ENCODE measurements at regions not wholly inside any gene's neighbourhood (a gene's known extent, or its start where the extent isn't known, plus 50 kb on each side); places are given as distances from the start of the nearest gene placed in this dataset.

DNA sequence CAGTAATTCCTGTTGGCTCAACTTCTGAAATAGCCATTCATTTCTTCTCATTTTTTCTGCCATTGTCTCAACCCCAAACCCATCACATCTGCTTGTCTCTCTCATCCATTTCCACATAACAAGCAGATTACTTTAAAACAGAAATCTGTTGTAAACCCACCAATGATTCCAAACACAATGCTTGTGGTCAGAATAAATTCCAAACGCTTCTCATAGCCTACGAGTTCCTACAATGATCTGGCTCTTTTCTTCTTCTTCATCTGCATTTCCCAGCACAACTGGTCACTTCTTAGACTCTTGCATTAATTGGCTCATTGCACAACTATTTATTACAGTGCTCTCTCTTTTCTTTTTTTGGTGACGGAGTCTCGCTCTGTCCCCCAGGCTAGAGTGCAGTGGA lies 364.1 kb downstream of the GATA3 start:
- no peak for DNase-seq (ENCODE audit: low read depth in 2 of 2)

- DNase-seq (ENCODE audit: low read depth in 2 of 2), result no peak
These were observed 365.7 kb downstream of the GATA3 start for GRCh38 chr10:8420182-8420581.

GRCh38 chr10:8424555-8425211 lies 370.2 kb downstream of the GATA3 start:
- no peak for DNase-seq (ENCODE audit: low read depth in 2 of 2)

DNA sequence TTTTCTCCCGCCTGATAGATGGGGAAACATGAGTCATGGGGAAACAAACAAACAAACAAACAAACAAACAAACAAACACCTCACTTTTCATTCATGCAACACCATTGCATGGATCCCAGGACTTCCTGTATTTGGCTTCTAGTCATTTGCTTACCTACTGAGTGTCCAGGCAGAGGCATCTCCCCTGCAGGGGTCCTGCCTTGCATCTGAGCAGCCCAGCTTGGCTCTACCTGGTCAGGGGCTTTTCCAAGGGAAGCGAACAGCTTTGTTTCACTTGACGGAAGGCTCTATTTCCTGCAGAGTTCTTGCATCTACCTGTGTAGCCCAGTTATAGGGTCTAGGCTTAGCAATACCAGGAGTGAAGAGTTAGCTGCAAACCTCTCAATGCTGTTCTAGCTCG lies 374.2 kb downstream of the GATA3 start:
- no peak for DNase-seq (ENCODE audit: low read depth in 2 of 2)

DNA sequence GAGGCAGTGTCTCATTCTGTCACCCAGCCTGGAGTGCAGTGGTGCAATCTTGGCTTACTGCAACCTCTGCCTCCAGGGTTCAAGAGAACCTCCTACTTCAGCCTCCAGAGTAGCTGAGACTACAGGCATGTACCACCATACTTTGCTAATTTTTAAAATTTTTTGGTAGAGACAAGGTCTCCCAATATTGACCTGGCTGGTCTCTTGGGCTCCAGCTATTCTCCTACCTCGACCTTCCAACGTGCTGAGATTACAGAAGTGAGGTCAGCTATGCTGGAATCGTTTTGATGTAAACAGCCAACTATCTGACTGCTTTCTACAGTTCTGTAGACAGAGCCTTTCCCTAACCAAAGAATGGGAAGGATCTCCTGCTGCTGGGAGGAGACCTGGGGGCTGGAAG lies 375.8 kb downstream of the GATA3 start:
- DNase-seq (ENCODE audit: low read depth in 2 of 2), result no peak

DNA sequence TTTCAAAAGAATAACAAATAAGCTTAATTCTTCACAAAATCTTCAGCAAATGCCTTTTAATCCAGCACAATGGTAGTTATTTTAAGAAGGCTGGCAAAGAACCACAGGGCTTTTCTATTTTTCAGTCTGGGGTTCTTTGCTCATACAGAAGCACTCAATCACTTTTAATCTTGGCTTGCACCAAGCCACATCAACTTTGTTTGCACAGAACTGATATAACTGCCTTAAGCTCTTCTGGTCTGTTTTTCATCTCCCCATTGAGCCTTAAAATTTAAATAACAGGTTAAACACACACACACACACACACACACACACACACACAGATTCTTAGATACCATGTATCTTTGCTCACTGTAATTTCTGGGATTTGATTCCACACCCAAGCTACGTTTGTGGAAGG lies 377.0 kb downstream of the GATA3 start:
- DNase-seq (ENCODE audit: low read depth in 2 of 2), result no peak

DNA sequence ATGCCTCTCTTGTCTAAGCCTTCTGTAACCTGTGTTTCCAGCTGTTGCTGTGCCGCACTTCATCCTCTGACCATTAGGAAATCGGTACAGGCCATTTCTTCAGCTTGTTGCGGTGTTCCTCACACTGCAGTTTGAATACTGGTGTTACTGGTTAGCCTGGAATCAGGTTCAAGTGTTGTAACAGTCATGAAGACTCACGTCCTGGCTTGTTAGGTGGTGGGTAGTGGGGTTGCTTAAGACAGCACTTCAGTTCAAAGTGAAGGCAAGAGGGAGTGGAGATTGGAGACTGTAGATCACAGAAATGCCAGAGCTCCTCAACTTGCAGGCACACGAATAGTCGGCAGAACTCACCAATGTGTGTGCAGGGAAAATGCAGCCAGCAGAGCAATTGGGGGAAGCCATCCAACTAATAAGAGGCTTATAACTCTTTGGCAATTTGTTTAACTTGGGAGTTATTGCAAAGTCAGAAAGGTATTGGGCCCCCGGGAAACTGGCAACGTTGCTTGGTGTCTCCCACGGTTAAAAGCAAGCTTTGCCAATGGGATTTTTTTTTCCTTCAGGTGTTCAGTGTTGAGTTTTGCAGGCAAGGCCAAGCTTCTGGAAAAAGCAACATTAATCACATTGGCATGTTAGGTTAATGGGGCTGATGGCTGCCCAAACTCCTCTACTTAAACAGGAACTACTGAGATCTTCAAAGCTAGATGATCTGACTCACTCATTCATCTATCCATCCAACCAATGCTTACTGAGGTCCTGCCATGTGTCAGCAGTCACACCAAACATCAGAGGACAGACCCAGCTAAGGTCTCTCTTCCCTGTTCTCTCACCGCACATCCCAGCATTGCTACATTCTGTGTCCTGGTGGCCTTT lies 380.9 kb downstream of the GATA3 start:
- DNase-seq (ENCODE audit: low read depth in 2 of 2), result no peak

- DNase-seq (ENCODE audit: low read depth in 2 of 2), result no peak
These were observed 383.4 kb downstream of the GATA3 start for GRCh38 chr10:8437896-8438295.

GRCh38 chr10:8438603-8439002 lies 384.1 kb downstream of the GATA3 start:
- no peak for DNase-seq (ENCODE audit: low read depth in 2 of 2)

GRCh38 chr10:8439040-8439439 lies 384.6 kb downstream of the GATA3 start:
- no peak for DNase-seq (ENCODE audit: low read depth in 2 of 2)

DNA sequence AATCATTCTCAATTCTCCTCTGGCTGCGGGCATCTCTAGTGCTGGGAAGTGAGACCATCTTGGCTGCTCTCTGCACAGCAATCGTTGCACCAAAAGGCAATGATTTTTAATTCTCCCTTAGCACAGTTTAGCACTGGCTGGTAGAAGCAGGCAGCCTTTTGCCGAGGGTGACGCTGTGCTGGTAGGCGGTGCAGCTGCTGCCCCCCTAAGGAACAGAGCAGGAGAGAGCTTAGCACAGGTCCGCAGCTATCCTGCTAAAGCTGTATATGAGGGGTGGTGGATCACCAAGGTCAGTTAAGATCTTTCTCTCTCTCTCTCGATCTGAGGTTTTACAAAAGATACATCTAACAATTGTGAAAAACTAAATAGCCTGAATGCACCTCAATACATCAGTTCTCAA lies 390.1 kb downstream of the GATA3 start:
- peak in 1 of 2 donors; percentile 7 for DNase-seq (ENCODE audit: low read depth in 2 of 2)

DNA sequence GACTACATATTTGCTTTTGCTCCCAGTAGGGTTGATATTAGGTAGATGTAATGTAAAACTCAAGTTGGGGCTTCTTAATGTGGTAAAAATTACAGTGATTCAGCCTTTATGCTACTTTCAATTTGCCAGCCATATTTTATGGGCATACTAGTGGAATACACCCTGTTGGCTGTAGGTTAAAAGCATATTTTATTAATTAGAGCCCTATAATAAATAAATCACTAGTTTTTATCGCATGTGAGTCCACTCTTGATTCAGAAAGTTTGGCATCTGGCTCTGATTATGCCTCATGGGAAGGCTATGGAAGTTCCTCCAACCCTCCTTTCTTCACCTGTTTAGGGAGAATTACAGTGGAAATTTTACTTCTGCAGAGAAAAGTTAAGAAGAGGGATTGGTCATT lies 390.9 kb downstream of the GATA3 start:
- DNase-seq (ENCODE audit: low read depth in 2 of 2), result no peak

DNA sequence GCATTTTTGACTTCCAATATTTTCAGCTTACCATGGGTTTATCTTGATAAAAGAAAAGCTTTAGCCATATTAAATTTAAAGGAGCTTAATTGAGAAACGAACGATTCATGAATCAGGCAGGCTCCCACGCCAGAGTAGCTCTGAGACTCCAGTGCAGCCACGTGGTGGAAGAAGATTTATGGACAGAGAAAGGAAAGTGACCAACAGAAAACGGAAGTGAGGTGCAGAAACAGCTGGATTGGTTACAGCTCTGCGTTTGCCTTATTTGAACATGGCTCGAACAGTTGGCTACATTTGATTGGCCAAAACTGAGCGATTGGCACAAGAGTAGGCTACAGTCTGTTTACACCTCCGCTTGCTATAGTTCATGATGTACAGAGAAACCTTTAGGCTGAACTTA lies 395.4 kb downstream of the GATA3 start:
- no peak for DNase-seq (ENCODE audit: low read depth in 2 of 2)

- DNase-seq (ENCODE audit: low read depth in 2 of 2), result no peak
These were observed 399.1 kb downstream of the GATA3 start for GRCh38 chr10:8453587-8453986.

GRCh38 chr10:8454357-8454756 lies 399.9 kb downstream of the GATA3 start:
- no peak for DNase-seq (ENCODE audit: low read depth in 2 of 2)

DNA sequence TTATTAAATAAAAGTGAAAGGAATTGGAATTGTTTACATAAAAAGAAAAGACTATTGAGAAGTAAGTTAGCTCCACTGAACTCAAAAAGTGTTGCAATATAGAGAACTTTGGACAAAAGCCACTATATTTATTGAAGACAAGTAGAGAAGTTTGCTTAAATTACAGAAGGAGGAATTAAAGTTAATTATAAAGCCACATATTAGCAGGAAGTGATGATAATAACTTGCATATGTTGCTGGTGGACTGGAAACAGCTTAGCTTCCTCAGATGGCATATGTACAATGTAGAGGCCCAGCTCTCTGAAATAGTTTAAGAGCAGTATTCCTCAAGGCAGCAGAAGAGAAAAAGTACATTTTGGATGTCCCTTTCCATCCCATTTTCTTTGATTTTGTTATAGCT lies 400.7 kb downstream of the GATA3 start:
- no peak for DNase-seq (ENCODE audit: low read depth in 2 of 2)

- DNase-seq (ENCODE audit: low read depth in 2 of 2), result no peak
These were observed 401.9 kb downstream of the GATA3 start for GRCh38 chr10:8456386-8456785.

- DNase-seq (ENCODE audit: low read depth in 2 of 2), result no peak
These were observed 406.1 kb downstream of the GATA3 start for GRCh38 chr10:8460626-8461025.

GRCh38 chr10:8462565-8462964 lies 408.1 kb downstream of the GATA3 start:
- no peak for DNase-seq (ENCODE audit: low read depth in 2 of 2)

DNA sequence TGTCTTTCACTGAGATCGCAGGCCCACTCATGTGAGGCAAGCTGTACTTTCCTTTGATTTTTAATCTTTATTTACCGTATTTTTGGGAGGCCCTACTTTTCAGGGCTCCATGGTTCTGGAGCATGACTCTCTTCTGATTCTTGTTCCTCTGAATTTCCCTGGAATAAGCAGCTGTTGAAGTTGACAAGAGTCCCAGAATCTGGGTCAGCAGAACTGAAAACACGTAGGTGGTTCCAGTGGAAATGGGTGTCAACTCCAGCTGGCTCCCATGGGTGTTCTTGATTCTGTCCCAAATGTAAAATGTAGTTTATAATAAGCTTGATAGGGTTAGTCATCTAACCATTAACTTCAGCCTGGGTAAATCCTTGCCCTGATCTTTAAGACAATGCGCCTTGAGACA lies 409.4 kb downstream of the GATA3 start:
- DNase-seq (ENCODE audit: low read depth in 2 of 2), result no peak

- no peak for DNase-seq (ENCODE audit: low read depth in 2 of 2)
These were observed 414.0 kb downstream of the GATA3 start for GRCh38 chr10:8468477-8468876.

DNA sequence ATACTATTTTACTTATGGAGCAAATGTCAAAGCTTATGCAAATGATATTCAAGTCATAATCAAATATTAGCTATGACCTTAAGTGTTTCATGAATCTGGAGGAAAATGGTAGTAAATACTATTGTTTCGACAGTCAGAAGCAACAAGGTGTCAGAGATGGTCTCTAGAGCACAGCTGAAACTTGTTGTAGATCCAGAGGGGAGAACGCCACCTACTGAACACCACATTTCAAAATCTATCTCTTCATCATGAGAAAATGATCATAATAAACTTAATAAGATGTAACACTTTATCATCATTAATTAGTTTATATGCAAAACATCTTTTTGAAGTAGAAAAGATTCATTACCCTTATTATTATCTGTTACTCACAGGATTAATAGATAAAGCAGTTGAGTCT lies 418.7 kb downstream of the GATA3 start:
- DNase-seq (ENCODE audit: low read depth in 2 of 2), result peak in 1 of 2 donors; percentile 5

- DNase-seq (ENCODE audit: low read depth in 2 of 2), result no peak
These were observed 422.8 kb downstream of the GATA3 start for GRCh38 chr10:8477300-8477699.

Measured in activated CD4-positive, alpha-beta T cell treated with anti-CD3 and anti-CD28 coated beads for 24 hours (primary cell).